Lung (tissue), 11 donors: ENCODE measurements at regions not wholly inside any gene's neighbourhood (a gene's known extent, or its start where the extent isn't known, plus 50 kb on each side); places are given as distances from the start of the nearest gene placed in this dataset.

Experiments
- ATAC-seq: fragments of 200-7000 bp; cut with Tn5 transposase; one replicate; pipeline ENCODE4 v1.9.1; 2020; ENCODE audit warnings: moderate number of reproducible peaks; ENCODE audit not compliant: insufficient read depth, low FRiP score
- DNase-seq, 3 donors: peaks; one replicate each; pipeline ENCODE4 v3.0.0-alpha.2; 2013 to 2017
- H3K27ac ChIP-seq, 2 donors: one replicate each; pipeline ENCODE4 v1.5.1; 2013; ENCODE audit warnings: mild to moderate bottlenecking in 2 of 2, moderate library complexity in 2 of 2, control low read depth in 1 of 2, inconsistent platforms in 1 of 2, low read depth in 1 of 2, low read length in 1 of 2
- H3K27me3 ChIP-seq, 3 donors: one replicate each; pipeline ENCODE4 v1.5.1; 2013; ENCODE audit warnings: low read length in 2 of 3; ENCODE audit not compliant: control insufficient read depth in 3 of 3, insufficient read depth in 3 of 3
- H3K36me3 ChIP-seq, 4 donors: one replicate each; pipeline ENCODE4 v1.5.1; 2013; ENCODE audit warnings: low read length in 4 of 4, mild to moderate bottlenecking in 1 of 4, moderate library complexity in 1 of 4; ENCODE audit not compliant: control insufficient read depth in 4 of 4, insufficient read depth in 4 of 4
- H3K4me1 ChIP-seq, 5 donors: one replicate each; pipeline ENCODE4 v1.5.1; 2013; ENCODE audit warnings: low read length in 5 of 5, mild to moderate bottlenecking in 2 of 5, moderate library complexity in 1 of 5; ENCODE audit not compliant: control insufficient read depth in 5 of 5, insufficient read depth in 5 of 5
- H3K4me3 ChIP-seq: one replicate; pipeline ENCODE4 v1.5.1; 2013; ENCODE audit warnings: mild to moderate bottlenecking, control low read depth, moderate library complexity
- H3K9ac ChIP-seq, 2 donors: one replicate each; pipeline ENCODE4 v1.5.1; 2013; ENCODE audit warnings: low read length in 2 of 2, control low read depth in 1 of 2; ENCODE audit not compliant: insufficient read depth in 1 of 2
- H3K9me3 ChIP-seq, 4 donors: one replicate each; pipeline ENCODE4 v1.5.1; 2013; ENCODE audit warnings: low read length in 3 of 4, mild to moderate bottlenecking in 1 of 4, moderate library complexity in 1 of 4; ENCODE audit not compliant: control insufficient read depth in 4 of 4, insufficient read depth in 3 of 4
- CTCF ChIP-seq: IDR thresholded peaks from 2 replicates; pipeline ENCODE4 v1.5.1; 2012; ENCODE audit warnings: mild to moderate bottlenecking; ENCODE audit errors: control extremely low read depth, extremely low read depth
- WGBS, 2 donors: extraction: QIAGEN DNeasy Blood & Tissue Kit; methylation state at CpG; one replicate each; pipeline ENCODE4 v1.1.7; 2013; 5-methylcytosine and 5-hydroxymethylcytosine counted together
- donor health status: control.
- donor health status: control.
- donor health status: Bipolar disorder and iron deficiency.
- donor health status: healthy.
- donor health status: DM: yes; HTN: yes; CAD: no.

GRCh38 chr2:7119132-7119835 is 202.1 kb downstream of the RNF144A start:
- no peaks in the 10 kb centered on the region for H3K9me3 ChIP-seq
- H3K27ac ChIP-seq: no peak overlapping the region
- no peaks in the 10 kb centered on the region for H3K27me3 ChIP-seq
- WGBS, 2 donors: 72 to 78% methylated on average over 8 of the region's 8 CpGs
- no peaks in the 10 kb centered on the region for H3K4me1 ChIP-seq
- H3K4me3 ChIP-seq: no peak overlapping the region
- H3K36me3 ChIP-seq: no peaks in the 10 kb centered on the region
- no peak for TF ChIP-seq CTCF
- ATAC-seq: no peak
- peak; percentile 60 to 80 (median 69) for DNase-seq
- H3K9ac ChIP-seq: no peak overlapping the region

- 95 to 96% methylated on average over 5 of the region's 5 CpGs for WGBS, 2 donors
- no peaks in the 10 kb centered on the region for H3K4me1 ChIP-seq
- H3K27ac ChIP-seq: no peak overlapping the region
- no peak for DNase-seq
- no peak for ATAC-seq
- TF ChIP-seq CTCF: no peak
- no peaks in the 10 kb centered on the region for H3K9me3 ChIP-seq
- H3K36me3 ChIP-seq: no peaks in the 10 kb centered on the region
- H3K4me3 ChIP-seq: no peak overlapping the region
- H3K27me3 ChIP-seq: no peaks in the 10 kb centered on the region
- H3K9ac ChIP-seq: no peak overlapping the region
Measured at GRCh38 chr2:7121851-7122250, 204.6 kb downstream of the RNF144A start.

GRCh38 chr2:7127156-7127555 is 209.9 kb downstream of the RNF144A start:
- H3K9ac ChIP-seq: no peak overlapping the region
- 94 to 98% methylated on average over 2 of the region's 2 CpGs for WGBS, 2 donors
- no peaks in the 10 kb centered on the region for H3K36me3 ChIP-seq
- ATAC-seq (no peak), DNase-seq (no peak)
- H3K9me3 ChIP-seq: no peaks in the 10 kb centered on the region
- H3K4me3 ChIP-seq: no peak overlapping the region
- H3K4me1 ChIP-seq: no peaks in the 10 kb centered on the region
- H3K27ac ChIP-seq: no peak overlapping the region
- no peaks in the 10 kb centered on the region for H3K27me3 ChIP-seq
- TF ChIP-seq CTCF: no peak

- Histone ChIP-seq H3K9ac (no peak overlapping the region), H3K4me3 (no peak overlapping the region), H3K36me3 (no peaks in the 10 kb centered on the region), H3K27ac (no peak overlapping the region), H3K9me3 (no peaks in the 10 kb centered on the region), H3K27me3 (no peaks in the 10 kb centered on the region), H3K4me1 (no peaks in the 10 kb centered on the region)
- DNase-seq (no peak), ATAC-seq (no peak)
- TF ChIP-seq CTCF: no peak
Measured at GRCh38 chr2:7127687-7128086, 210.5 kb downstream of the RNF144A start.
